ENCODE measurements at regions not wholly inside any gene's neighbourhood (a gene's known extent, or its start where the extent isn't known, plus 50 kb on each side); places are given as distances from the start of the nearest gene placed in this dataset.

GRCh38 chr16:59087641-59088040, 353.5 kb upstream of the GOT2 start:
- no peaks in the 10 kb centered on the region for H3K79me2 ChIP-seq (ENCODE audit: low read depth)
- no peaks in the 10 kb centered on the region for H3K9me2 ChIP-seq (ENCODE audit: insufficient read depth)
- no peaks in the 10 kb centered on the region for H3K36me3 ChIP-seq (ENCODE audit: low read depth)
- no peaks in the 10 kb centered on the region for H4K20me1 ChIP-seq (ENCODE audit: insufficient read depth)
- no peak overlapping the region for H3K4me3 ChIP-seq
- no peak for DNase-seq
- no peak overlapping the region for H3K4me2 ChIP-seq
- ChIA-PET POLR2A (ENCODE audit: unreplicated experiment) (no interaction called here), CTCF (no interaction called here)
- H3K9me3 ChIP-seq (ENCODE audit: insufficient read depth, low read depth), result no peaks in the 10 kb centered on the region
- peaks cover 10% of the 10 kb centered on the region for H3K27me3 ChIP-seq (ENCODE audit: insufficient read depth, low read depth)
- no peaks in the 10 kb centered on the region for H3F3A ChIP-seq (ENCODE audit: insufficient read depth, low read depth)
- no peak overlapping the region for H3K27ac ChIP-seq
- no TSS peak for BruUV-seq (replicated peaks)
- H3K4me1 ChIP-seq (replicated peaks; ENCODE audit: insufficient read depth), result no peaks in the 10 kb centered on the region
- intact Hi-C loops (cut with micrococcal nuclease; ENCODE audit: unreplicated experiment), result no loop called here
- no peak for TF ChIP-seq EZH2 (IDR thresholded peaks at IDR 0.05; ENCODE audit: low read depth)
- TF ChIP-seq CTCF (conservative IDR thresholded peaks at IDR 0.05), result no peak
- no peak overlapping the region for H2AFZ ChIP-seq

GRCh38 chr16:59067205-59067604, 333.1 kb upstream of the GOT2 start:
- no peak for DNase-seq
- no peak for TF ChIP-seq CTCF (conservative IDR thresholded peaks at IDR 0.05)
- TF ChIP-seq EZH2 (IDR thresholded peaks at IDR 0.05; ENCODE audit: low read depth), result no peak
- Histone ChIP-seq H3K4me1 (replicated peaks; ENCODE audit: insufficient read depth) (no peaks in the 10 kb centered on the region), H2AFZ (no peak overlapping the region), H3K27ac (no peak overlapping the region), H3K79me2 (ENCODE audit: low read depth) (no peaks in the 10 kb centered on the region), H3K9me2 (ENCODE audit: insufficient read depth) (no peaks in the 10 kb centered on the region), H3K4me3 (no peak overlapping the region), H3K36me3 (ENCODE audit: low read depth) (no peaks in the 10 kb centered on the region), H3K4me2 (no peak overlapping the region), H3K9me3 (ENCODE audit: insufficient read depth, low read depth) (no peaks in the 10 kb centered on the region), H4K20me1 (ENCODE audit: insufficient read depth) (no peaks in the 10 kb centered on the region), H3K27me3 (ENCODE audit: insufficient read depth, low read depth) (no peaks in the 10 kb centered on the region), H3F3A (ENCODE audit: insufficient read depth, low read depth) (no peaks in the 10 kb centered on the region)
- POLR2A ChIA-PET (ENCODE audit: unreplicated experiment), result no interaction called here
- CTCF ChIA-PET, result no interaction called here
- intact Hi-C loops (cut with micrococcal nuclease; ENCODE audit: unreplicated experiment), result no loop called here
- BruUV-seq (replicated peaks), result no TSS peak

- intact Hi-C loops (cut with micrococcal nuclease; ENCODE audit: unreplicated experiment), result no loop called here
- no peaks in the 10 kb centered on the region for H3K4me1 ChIP-seq (replicated peaks; ENCODE audit: insufficient read depth)
- no peak for DNase-seq
- H3K9me2 ChIP-seq (ENCODE audit: insufficient read depth), result no peaks in the 10 kb centered on the region
- H3F3A ChIP-seq (ENCODE audit: insufficient read depth, low read depth), result no peaks in the 10 kb centered on the region
- H3K79me2 ChIP-seq (ENCODE audit: low read depth), result no peaks in the 10 kb centered on the region
- no peaks in the 10 kb centered on the region for H3K36me3 ChIP-seq (ENCODE audit: low read depth)
- no peak overlapping the region for H2AFZ ChIP-seq
- H3K4me2 ChIP-seq, result no peak overlapping the region
- TF ChIP-seq CTCF (conservative IDR thresholded peaks at IDR 0.05) (no peak), EZH2 (IDR thresholded peaks at IDR 0.05; ENCODE audit: low read depth) (no peak)
- H3K27me3 ChIP-seq (ENCODE audit: insufficient read depth, low read depth), result no peaks in the 10 kb centered on the region
- no peaks in the 10 kb centered on the region for H3K9me3 ChIP-seq (ENCODE audit: insufficient read depth, low read depth)
- ChIA-PET CTCF (no interaction called here), POLR2A (ENCODE audit: unreplicated experiment) (no interaction called here)
- no peaks in the 10 kb centered on the region for H4K20me1 ChIP-seq (ENCODE audit: insufficient read depth)
- no peak overlapping the region for H3K4me3 ChIP-seq
- H3K27ac ChIP-seq, result no peak overlapping the region
- BruUV-seq (replicated peaks), result no TSS peak
Measured at GRCh38 chr16:59060207-59060606, 326.1 kb upstream of the GOT2 start.

Data from PC-9 (cell line).